Activated naive CD4-positive, alpha-beta T cell treated with anti-CD3 and anti-CD28 coated beads, Interleukin-2, amount 50 U/mL, for 72 hours (primary cell): ENCODE measurements at regions not wholly inside any gene's neighbourhood (a gene's known extent, or its start where the extent isn't known, plus 50 kb on each side); places are given as distances from the start of the nearest gene placed in this dataset.

ENCODE experiments used
- ATAC-seq, 2 donors: fragments of 150-1000 bp; cut with Tn5 transposase; 2 replicates each; pipeline ENCODE4 v1.10.0; 2021; ENCODE audit warnings: mild to moderate bottlenecking in 2 of 2, moderate library complexity in 2 of 2
- DNase-seq, 2 donors: peaks; one replicate each; pipeline ENCODE4 v3.0.0; 2021 to 2022; ENCODE audit warnings: low spot score in 2 of 2
- H3K27ac Mint-ChIP-seq, 2 donors: one replicate each; pipeline ENCODE4 v1.8.0; 2022; ENCODE audit warnings: mild to moderate bottlenecking in 2 of 2, mixed read lengths in 2 of 2
- H3K36me3 Mint-ChIP-seq, 2 donors: one replicate each; pipeline ENCODE4 v1.8.0; 2022; ENCODE audit warnings: mixed read lengths in 2 of 2
- H3K9me3 Mint-ChIP-seq, 2 donors: one replicate each; pipeline ENCODE4 v1.8.0; 2022; ENCODE audit warnings: mixed read lengths in 2 of 2

DNA sequence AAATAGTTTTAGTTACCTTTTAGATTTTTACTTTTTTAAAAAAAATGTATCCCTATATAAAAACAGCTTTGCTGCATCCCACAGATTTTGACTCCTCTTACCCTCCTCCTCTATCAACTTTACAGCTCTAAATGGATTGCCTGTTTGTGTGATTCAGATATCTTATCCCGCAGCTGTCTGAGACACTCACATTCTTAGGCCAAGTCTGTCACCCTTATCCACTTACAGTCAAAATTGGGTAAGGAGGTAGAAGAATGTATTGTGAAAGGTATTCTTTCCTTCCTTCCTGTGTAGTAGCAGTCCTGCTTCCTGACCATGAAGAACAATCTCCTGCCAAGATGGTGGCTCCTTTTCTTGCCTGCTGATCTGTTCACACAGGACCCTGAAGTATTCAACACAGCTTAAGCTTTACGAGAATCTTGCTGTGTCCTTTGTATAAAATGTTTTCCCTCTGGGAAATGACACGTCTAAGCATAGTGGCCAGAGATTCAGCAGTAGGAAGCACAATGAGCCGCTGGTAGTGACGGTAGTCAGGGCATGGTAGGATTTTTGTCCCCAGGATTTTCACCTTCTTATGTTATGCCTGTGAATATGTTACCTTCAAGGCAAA is 67.7 kb upstream of the ST8SIA4 start:
- no peak for ATAC-seq
- Mint-ChIP-seq H3K27ac (no peak overlapping the region), H3K9me3 (peaks cover 0 to 3% of the 10 kb centered on the region in 2 donors), H3K36me3 (no peaks in the 10 kb centered on the region)
- no peak for DNase-seq

DNA sequence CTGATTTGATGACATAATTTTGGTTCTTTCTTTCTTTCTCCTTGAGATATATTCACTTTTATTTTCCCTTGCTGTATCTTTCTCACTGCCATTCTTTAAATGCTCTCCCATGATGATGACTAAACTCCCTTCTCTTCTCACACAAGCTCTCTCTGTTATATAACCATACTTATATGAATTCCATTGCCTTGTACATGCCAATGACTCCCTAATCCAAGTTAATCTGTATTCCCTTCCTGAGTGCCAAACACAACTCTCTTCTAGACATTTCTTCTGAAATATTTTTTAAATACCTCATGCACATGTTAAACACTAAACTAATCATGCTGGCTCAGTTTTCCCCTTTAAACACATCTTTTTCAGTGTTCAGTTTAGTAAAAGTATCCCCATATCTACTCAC is 62.2 kb upstream of the ST8SIA4 start:
- Mint-ChIP-seq H3K36me3 (no peaks in the 10 kb centered on the region), H3K9me3 (peaks cover 0 to 4% of the 10 kb centered on the region in 2 donors), H3K27ac (no peak overlapping the region)
- no peak for ATAC-seq
- no peak for DNase-seq
